NOMO-1 treated with DMSO at 0.1 percent for 48 hours (cell line): ENCODE measurements at regions not wholly inside any gene's neighbourhood (a gene's known extent, or its start where the extent isn't known, plus 50 kb on each side); places are given as distances from the start of the nearest gene placed in this dataset.
"Not testable (repeated sequence)": the region's sequence is repeated elsewhere in the genome, so short reads cannot be mapped to it uniquely, and the experiment has no call there.

Source experiments
- DNase-seq: peaks from one replicate; lab custom pipeline; 2025; ENCODE audit not compliant: unreplicated experiment; lab: John Stamatoyannopoulos, UW

DNA sequence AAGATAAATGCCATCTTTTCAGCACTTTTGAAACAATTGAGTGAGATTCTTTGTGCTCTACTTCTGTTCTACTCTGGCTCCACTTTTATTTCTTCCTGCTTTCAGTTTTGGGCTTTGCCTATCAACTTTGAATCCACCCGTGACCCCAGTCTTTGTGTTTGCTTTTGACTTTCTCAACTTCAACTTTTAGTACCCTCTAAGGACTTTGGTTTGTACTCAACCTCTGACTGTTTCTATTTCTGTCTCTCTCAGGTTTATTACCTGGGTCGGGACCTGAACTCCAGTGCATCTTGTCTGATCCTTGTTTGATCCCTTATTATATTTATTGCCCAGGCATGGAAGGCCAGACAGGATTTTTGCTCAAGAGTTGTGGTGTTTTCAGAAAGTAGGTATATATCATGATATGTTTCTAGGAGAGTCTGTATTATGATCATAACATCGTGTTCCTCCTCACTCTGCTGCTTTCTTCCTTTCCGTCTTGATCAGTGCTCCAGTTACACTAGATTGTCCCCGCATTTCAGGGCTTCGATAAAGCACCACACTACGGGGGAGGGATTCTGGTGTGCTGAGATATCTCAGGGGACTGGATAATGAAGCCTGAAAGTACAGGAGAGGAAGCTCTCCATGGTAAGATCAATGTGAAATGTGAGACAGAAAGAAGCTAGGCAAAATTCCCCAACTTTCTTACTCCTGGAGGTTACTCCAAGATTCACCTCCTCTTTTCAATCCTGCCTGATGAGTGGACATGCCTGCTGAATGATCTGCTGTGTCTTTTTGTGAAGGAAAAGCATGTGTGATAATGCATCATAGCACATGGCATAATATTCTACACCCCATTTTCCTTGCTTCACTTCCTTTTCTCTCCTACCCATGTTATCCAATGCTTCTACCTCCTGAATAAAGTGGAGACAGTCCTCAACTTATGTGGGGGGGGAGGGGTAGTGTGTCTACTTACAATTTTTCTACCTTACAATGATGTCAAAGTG is 155.5 kb upstream of the GRIN3A start:
- DNase-seq = no peak

DNA sequence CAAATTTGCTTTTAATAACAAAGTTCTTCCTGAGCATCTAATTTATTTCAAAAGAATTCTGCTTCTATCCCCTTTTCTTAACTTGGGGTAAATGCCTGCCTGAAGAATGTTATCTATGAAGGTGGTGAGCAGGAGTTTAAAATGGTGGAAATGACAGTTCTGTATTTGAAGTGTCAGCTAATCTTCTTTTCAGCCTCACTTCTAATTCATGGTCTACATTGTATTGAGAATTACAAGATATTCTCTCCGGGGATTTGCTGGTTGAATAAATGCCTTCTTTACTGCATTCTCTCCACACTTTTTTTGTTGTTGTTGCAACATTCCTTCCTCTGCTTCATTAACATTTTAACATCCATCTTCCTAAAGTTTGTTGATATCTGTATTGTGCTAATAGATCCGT is 143.1 kb upstream of the GRIN3A start:
- DNase-seq = no peak

DNA sequence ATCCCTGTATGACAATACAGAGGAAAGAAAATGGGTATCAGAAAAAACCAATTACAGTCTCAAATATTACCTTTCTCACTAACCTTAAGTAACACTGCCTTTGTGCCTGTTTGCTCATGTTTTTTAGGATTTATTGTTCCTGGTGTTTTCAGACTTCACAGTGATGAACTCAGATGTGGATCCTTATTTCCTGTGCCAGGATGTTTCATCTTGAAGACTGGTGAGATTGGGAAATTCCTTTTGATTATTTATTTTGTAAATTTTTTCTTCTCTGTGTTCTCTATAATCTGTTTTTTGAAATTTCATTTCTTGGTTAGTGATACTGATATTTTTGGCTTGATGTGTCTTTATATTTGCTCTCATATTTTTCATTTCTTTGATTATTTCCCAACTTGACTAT is 142.4 kb upstream of the GRIN3A start:
- DNase-seq = no peak

DNA sequence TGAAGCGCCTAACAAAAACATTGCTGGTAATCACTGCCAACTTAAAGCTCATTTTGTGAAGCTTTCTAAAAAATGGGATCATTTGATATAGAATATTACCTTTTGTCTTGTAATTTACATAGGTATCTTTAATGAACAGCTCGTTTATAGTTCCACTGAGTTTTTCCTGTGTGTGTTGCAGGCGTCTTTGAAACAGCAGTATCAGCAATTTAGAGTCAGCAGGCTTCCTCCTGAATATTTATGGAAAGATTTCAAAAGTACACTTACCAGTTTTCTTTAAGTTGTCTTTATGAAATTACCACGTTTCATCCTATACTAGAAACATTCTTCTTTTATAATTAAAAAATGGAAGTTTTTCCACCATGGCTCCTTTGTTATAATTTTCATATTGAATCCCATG is 140.3 kb upstream of the GRIN3A start:
- DNase-seq = no peak

DNA sequence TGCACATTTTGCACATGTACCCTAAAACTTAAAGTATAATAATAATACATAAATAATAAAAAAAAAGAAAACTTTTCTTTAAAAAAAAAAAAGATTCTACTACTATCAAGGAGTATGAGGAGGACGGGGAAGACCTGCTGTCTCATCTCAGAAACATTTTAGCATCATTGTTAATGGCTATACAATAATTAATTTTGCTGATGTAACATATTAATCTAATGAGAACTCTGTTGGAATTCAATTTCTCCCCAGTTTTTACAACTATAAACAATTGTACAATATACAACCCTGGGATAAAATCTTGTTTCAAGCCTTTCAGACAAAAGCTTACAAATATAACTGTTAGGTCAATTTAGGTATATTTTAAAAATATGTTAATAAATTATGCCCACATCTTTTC is 139.0 kb upstream of the GRIN3A start:
- no peak for DNase-seq

DNA sequence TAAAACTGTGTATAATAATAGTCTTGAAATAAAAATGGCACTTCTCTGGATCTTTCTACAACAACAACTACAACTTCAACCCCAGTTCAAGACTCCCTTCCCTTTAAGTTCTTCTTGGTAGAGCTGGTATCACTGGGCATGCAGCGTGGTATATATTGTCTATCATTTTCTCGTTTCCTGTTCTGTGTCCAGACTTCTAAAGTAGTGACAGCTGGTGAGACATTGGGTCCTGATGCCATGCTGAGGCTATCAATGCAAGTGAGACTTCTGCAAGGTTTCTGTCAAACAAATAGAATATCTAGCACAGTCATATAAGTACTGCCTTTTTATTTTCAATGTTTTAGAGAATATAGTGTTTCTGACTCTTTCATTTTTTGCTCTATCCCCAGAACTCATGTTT is 123.0 kb upstream of the GRIN3A start:
- no peak for DNase-seq

DNA sequence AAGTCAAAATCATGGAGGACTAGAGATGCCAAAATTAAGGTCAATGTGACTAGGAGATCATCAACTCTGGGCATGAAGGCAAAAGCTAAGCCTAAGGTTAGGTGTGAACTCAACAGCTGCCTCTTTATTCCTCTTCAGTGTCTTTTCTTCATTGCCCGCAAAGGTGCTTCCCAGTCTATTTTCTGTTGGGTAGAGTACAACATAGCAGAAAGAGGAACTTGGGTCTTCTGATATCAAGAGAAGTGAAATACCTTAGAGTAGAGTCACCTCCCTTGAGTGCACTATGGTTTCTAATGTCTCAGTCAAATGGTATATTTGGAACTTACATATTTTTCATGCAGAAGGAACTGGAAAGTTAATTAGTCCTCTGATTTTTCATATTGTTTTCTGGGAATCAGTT is 122.5 kb upstream of the GRIN3A start:
- DNase-seq = no peak

DNA sequence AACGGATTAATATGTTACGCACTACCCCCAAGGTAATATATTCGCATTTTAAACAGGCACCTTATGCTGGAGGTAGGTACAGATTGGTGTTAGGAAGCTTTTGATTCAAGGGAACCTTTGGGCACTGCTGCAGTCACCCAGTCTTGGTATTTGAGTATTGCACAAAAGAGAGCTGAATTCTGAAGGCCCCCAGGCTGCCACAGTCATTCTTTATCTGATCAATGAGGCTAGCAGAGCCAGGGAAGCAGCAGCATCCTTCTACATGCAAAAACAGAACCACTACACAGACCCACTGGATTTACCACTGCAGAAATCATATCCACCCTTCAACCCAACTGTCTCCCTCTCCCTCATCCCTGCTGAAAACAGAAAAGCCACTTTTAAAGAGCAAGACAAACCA is 121.2 kb upstream of the GRIN3A start:
- no peak for DNase-seq

DNA sequence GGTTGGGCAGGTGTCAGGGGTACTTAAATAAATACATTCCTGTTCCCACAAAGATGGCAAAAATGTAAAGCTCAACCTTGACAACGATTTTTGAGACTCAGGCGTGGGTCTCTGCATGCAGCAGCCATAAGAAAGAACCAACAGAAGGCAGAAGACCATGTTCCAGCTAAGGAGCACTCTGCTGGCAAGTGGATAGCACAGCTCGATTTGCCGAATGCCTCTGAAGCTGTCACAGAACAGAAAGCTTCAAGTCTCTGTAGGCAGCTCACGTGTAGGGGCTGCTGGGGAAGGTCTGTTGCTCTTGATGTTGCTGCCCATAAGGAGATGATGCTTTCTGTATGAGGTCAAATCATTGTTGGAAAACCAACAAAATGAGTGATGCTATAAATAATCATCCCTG is 119.6 kb upstream of the GRIN3A start:
- no peak for DNase-seq

DNA sequence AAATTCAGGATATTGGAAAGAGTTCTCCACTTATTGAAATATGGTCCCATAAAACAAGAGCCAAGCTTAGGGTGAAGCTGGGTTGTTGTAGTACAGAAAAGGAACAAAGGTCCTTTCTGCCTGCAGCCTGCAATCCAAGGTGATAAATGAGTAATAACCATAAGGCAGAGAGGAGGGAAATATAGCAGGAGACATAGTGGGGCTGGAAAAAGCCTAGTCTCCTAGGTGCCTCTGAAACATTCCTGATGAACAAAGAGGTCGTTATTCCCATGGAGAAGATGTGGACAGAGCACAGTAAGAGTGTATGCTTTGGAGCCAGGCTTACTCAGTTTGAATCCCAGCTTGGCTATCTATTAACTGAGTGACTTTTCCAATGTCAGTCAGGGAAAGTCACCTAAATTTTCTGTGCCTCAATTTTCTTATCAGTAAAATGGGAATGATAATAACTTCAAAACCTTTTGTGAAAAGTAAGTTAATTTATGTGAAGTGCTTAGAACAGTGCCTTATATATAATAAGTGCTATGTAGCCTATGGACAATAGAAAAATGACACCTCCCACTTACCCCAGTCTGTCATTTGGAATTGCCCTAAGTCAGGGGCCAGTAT is 110.8 kb upstream of the GRIN3A start:
- no peak for DNase-seq

DNA sequence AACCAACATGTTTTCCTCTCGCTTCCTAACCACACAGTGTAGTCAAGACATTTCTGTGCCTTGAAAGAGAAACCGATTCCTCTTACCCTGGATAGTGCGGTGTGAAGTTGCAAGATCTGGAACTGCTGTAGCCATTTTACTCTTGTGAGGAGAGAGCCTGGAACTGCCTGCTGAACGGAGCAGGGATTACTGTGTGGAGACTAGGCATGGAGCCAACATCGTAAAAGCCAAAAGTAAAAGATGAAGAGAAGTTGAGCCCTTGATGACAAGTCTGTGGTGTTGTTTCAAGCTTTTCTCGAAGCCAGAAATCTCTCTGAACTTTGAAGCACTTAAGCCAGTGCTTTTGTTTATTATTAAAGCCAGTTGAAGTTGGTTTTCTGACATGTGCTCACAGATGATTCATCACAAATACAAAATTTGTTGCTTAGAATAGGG is 110.1 kb upstream of the GRIN3A start:
- DNase-seq = no peak

DNA sequence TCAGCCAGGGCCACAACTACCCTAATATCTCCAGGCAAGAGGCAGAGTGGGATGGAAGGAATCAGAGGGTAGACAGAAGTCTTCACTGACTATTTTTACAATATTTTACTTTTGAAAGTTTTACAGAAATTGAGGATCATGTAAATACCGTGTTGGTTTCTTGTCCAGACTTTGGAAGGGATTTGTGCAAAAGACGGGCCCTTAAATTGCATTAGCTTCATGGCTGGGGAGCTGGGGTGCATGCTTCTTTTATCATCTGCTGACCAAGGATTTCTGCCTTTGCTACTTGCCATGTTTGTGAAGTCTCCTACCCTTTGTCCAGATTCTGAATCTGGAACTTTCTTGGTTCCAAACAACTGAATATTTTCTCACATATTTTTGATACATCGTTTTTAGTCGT is 107.7 kb upstream of the GRIN3A start:
- no peak for DNase-seq

DNA sequence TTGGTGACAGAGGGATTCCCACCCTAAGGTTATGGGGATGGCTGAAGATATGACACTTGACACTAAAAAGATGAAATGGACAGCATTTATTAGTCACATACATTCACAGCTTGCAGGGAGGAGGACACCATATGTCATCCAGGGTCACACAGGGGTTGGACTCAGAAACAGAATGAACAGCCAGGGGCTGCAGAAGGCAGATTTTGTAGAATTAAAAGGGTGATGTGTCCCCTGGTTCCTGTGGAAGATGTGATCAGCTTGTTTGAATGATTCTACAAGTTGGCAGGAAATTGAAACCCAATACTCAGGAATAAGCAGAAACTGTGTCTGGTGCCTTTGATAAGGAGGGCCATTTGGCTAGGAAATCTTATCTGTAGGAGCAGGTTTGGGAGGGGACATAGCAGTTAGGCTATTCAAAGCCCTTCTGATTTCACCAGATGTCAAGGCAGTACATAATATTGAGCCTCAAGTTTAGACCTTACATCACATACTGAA is 102.3 kb upstream of the GRIN3A start:
- no peak for DNase-seq

DNA sequence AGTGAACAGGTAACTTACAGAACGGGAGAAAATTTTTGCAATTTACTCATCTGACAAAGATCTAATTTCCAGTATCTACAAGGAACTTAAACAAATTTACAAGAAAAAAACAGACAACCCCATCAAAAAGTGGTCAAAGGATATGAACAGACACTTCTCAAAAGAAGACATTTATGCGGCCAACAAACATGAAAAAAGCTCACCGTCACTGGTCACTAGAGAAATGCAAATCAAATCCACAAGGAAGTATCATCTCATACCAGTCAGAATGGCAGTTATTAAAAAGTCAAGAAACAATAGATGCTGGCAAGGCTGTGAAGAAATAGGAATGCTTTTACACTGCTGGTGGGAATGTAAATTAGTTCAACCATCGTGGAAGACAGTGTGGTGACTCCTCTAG is 100.5 kb upstream of the GRIN3A start:
- not testable (repeated sequence) for DNase-seq

DNA sequence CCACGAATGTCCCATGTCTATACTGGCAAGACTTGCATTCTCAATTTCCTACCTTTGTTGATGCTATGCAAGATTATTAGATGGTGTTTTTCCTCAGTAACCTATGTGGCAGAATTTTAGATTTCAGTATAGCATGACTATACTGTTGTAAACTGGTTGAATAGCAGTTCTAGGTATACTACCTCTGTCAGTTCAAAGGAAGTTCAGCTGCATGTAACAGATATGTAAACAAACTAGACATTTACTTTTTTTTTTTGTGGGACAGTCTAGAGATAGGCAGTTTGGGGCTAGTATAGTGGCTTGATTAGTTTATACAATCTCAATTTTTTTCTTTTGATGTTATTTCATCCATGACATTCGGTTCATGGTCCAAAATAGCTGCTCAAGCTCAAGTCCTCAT is 97.6 kb upstream of the GRIN3A start:
- no peak for DNase-seq

DNA sequence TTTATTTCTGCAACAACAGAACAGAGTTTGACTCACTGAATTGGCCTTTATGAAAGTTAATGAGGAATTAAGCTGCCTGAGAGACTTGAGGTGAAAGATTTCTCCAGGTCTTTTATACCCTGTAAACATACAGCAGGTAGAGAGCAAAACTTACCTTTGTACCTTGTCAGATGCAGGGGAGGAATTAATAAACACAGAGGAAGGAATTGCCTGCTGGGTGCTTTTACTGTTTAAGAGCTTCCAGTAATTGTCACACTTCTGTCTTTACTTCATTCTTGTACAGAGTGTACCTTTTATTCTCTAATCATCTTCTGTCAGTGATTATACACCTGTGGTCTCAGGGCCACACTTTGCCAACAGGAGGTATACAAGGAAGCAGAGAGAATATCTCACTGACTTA is 94.0 kb upstream of the GRIN3A start:
- DNase-seq = no peak

DNA sequence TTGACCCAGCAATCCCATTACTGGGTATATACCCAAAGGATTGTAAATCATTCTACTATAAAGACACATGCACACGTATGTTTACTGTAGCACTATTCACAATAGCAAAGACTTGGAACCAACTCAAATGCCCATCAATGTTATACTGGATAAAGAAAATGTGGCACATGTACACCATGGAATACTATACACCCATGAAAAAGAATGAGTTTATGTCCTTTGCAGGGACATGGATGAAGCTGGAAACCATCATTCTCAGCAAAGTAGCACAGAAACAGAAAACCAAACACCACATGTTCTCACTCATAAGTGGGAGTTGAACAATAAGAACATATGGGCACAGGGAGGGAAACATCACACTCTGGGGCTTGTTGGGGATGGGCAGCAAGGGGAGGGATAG is 83.0 kb upstream of the GRIN3A start:
- DNase-seq = not testable (repeated sequence)

DNA sequence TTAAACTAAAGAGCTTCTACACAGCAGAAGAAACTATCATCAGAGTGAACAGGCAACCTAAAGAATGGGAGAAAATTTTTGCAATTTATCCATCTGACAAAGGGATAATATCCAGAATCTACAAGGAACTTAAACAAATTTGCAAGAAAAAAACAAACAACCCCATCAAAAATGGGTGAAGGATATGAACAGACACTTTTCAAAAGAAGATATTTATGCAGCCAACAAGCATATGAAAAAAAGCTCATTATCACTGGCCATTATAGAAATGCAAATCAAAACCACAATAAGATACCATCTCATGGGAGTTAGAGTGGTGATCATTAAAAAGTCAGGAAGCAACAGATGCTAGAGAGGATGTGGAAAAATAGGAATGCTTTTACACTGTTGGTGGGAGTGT is 82.5 kb upstream of the GRIN3A start:
- DNase-seq = not testable (repeated sequence)

DNA sequence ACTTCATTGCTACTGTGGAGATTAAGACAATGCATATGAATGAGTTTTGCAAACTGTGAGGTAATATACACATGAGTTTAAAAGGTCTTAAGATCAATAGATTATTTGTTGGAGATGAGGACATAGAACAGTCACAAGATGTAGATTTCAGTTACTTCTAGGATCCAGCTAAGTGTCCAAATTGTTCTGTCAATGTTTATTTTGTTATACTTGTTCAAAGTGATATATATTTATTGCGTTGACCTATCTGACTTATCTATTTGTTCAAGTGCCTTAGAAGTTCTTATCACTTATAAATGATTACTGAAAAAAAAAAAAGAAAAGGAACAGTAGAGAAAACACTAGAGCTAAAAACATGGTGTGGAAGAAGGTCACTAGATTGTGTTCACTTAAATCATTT is 75.6 kb upstream of the GRIN3A start:
- no peak for DNase-seq

DNA sequence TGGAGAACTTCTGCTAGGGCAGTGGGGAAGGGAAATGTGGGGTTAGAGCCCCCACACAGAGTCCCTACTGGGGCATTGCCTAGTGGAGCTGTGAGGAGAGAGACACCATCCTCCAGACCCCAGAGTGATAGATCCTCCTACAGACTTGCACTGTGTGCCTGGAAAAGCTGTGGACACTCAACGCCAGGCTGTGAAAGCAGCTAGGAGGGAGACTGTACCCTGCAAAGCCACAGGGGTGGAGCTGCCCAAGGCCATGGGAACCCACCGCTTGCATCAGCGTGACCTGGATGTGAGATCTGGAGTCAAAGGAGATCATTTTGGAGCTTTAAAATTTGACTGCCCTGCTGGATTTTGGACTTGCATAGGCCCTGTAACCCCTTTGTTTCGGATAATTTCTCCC is 69.4 kb upstream of the GRIN3A start:
- not testable (repeated sequence) for DNase-seq

DNA sequence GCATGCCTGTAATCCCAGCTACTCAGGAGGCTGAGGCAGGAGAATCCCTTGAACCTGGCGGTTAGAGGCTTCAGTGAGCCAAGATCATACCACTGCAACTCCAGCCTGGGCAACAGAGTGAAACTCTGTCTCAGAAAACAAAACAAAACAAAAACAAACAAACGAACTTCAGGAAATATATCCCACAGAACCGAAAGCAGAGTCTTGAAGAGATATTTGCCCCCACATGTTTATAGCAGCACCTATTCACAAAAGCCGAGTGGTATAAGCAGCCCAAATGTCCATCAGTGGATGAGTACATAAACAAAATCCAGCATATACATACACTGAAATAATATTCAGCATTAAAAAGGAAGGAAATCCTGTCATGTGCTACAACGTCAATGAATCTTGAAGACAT is 57.6 kb upstream of the GRIN3A start:
- no peak for DNase-seq

DNA sequence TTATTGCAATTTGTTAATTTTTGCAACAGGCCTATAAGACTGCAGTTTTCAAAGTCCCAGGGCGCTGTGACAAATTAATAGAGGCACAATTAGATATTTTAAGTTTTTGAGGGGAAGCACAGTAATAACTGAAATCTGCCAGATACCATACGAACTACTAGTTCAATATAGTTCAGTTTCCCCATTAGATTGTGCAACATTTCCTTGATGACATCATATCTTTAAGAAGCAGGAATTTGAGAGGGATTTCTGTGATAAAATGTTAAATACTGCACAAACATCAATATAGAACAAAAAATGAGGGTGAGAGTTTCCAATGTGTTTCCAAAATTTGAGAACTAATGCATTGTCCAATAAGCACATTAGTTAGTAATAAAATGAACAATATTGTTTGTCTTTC is 56.7 kb upstream of the GRIN3A start:
- DNase-seq = no peak
